Progenitor cell of endocrine pancreas (in vitro differentiated cells): ENCODE measurements at regions not wholly inside any gene's neighbourhood (a gene's known extent, or its start where the extent isn't known, plus 50 kb on each side); places are given as distances from the start of the nearest gene placed in this dataset.
A peak's percentile ranks its signal among the peaks of the same experiment; 100 is the strongest.

ENCODE experiments used
- DNase-seq: peaks from one replicate; pipeline ENCODE4 v3.0.0; 2021; ENCODE audit warnings: low spot score; ENCODE audit not compliant: unreplicated experiment
- H3K27ac Mint-ChIP-seq: 2 replicates; pipeline ENCODE4 v1.8.0; 2021; ENCODE audit warnings: mild to moderate bottlenecking, moderate library complexity, mixed read lengths
- H3K27me3 Mint-ChIP-seq: 2 replicates; pipeline ENCODE4 v1.8.0; 2021; ENCODE audit warnings: mixed read lengths
- H3K36me3 Mint-ChIP-seq: 2 replicates; pipeline ENCODE4 v1.8.0; 2022; ENCODE audit warnings: mixed read lengths; ENCODE audit not compliant: insufficient read depth
- H3K4me1 Mint-ChIP-seq: 2 replicates; pipeline ENCODE4 v1.8.0; 2021; ENCODE audit warnings: low read depth, mixed read lengths
- H3K4me3 Mint-ChIP-seq: 2 replicates; pipeline ENCODE4 v1.8.0; 2021; ENCODE audit warnings: low read depth, mild to moderate bottlenecking, moderate library complexity, mixed read lengths
- H3K9me3 Mint-ChIP-seq: 2 replicates; pipeline ENCODE4 v1.8.0; 2021; ENCODE audit warnings: low read depth, mixed read lengths
- TF ChIP-seq, protein P1 (sequence below): fragments of 200-600 bp; sonication (generic); IDR thresholded peaks from one replicate; pipeline ENCODE4 v1.5.0; 2021; ENCODE audit warnings: antibody characterized with exemption, mild to moderate bottlenecking; ENCODE audit not compliant: unreplicated experiment

DNA sequence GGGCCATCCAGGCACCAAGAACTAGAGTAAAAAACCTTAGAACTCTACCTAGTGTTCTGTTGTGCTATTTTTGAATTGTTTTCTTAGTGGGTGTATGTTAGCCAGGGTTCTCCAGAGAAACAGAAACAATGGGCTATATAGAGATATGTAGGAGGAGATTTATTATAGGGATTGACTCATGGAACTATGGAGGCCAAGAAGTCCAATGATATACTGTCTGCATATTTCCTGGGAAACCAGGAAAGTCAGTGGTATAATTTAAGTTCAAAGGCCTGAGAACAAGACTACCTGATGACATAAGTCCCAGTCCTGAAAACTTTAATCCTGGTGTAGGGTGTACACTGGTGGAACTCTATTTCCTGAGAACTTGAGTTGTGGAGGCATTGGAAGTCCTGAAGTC, 108.7 kb upstream of the ACVR1 start:
- Mint-ChIP-seq H3K9me3 (peaks cover 8% of the 10 kb centered on the region), H3K4me3 (no peak overlapping the region), H3K4me1 (peaks cover 1% of the 10 kb centered on the region), H3K27me3 (peaks cover 3% of the 10 kb centered on the region), H3K36me3 (peaks cover 3% of the 10 kb centered on the region), H3K27ac (no peak overlapping the region)
- TF ChIP-seq, protein P1, sequence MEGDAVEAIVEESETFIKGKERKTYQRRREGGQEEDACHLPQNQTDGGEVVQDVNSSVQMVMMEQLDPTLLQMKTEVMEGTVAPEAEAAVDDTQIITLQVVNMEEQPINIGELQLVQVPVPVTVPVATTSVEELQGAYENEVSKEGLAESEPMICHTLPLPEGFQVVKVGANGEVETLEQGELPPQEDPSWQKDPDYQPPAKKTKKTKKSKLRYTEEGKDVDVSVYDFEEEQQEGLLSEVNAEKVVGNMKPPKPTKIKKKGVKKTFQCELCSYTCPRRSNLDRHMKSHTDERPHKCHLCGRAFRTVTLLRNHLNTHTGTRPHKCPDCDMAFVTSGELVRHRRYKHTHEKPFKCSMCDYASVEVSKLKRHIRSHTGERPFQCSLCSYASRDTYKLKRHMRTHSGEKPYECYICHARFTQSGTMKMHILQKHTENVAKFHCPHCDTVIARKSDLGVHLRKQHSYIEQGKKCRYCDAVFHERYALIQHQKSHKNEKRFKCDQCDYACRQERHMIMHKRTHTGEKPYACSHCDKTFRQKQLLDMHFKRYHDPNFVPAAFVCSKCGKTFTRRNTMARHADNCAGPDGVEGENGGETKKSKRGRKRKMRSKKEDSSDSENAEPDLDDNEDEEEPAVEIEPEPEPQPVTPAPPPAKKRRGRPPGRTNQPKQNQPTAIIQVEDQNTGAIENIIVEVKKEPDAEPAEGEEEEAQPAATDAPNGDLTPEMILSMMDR, result no peak
- no peak for DNase-seq

DNA sequence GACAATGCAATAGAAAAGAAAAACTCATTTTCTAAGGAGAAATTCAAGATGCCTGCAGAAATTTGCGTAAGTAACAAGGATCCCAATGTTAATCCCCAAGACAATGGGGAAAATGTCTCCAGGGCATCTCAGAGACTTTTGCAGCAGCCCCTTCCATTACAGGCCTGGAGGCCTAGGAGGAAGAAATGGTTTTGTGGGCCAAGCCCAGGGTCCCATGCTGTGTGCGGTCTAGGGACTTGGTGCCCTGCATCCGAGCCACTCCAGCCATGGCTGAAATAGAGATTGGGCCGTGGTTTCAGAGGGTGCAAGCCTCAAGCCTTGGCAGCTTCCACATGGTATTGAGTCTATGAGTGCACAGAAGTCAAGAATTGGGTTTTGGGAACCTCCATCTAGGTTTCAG, 103.9 kb upstream of the ACVR1 start:
- peaks cover 27% of the 10 kb centered on the region for H3K9me3 Mint-ChIP-seq
- H3K4me1 Mint-ChIP-seq, result peaks cover 1% of the 10 kb centered on the region
- peaks cover 3% of the 10 kb centered on the region for H3K36me3 Mint-ChIP-seq
- no peaks in the 10 kb centered on the region for H3K27me3 Mint-ChIP-seq
- no peak overlapping the region for H3K4me3 Mint-ChIP-seq
- TF ChIP-seq, protein P1, result no peak
- no peak for DNase-seq
- H3K27ac Mint-ChIP-seq, result no peak overlapping the region

DNA sequence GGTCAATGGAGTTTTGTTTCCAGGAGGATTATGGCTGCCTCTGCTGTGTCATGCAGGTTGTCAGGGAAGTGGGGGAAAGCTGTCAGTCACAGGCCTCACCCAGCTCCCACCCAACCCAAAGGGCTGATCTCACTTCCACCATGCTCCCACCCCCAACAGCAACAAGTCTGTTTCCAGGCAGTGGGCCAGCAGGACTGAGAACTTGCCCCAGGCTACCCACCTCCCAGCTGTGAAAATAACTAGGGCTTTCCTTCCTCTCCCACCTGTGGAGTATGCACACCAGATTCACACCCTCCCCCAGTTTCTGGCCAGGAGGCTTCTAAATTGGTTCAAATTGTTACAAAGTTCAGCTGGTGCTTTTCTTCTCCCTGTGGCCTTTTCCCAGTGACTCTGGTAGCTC, 95.6 kb upstream of the ACVR1 start:
- Mint-ChIP-seq H3K4me1 (no peaks in the 10 kb centered on the region), H3K36me3 (no peaks in the 10 kb centered on the region), H3K27ac (peak overlapping the region; percentile 79), H3K4me3 (no peak overlapping the region), H3K27me3 (no peaks in the 10 kb centered on the region), H3K9me3 (peaks cover 19% of the 10 kb centered on the region)
- DNase-seq, result no peak
- TF ChIP-seq, protein P1, result no peak

DNA sequence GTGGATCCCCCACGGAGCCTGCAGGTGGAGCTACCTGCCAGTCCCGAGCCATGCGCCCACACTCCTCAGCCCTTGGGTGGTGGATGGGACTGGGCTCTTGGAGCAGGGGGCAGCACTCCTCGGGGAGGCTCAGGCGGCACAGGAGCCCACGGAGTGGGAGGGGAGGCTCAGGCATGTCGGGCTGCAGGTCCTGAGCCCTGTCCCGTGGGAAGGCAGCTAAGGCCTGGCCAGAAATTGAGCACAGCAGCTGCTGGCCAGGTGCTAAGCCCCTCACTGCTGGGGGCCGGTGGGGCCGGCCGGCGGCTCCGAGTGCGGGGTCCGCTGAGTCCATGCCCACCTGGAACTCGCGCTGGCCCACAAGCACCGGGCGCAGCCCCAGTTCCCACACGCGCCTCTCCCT, 91.7 kb upstream of the ACVR1 start:
- H3K27me3 Mint-ChIP-seq, result no peaks in the 10 kb centered on the region
- no peak for DNase-seq
- H3K27ac Mint-ChIP-seq, result no peak overlapping the region
- no peak overlapping the region for H3K4me3 Mint-ChIP-seq
- no peaks in the 10 kb centered on the region for H3K36me3 Mint-ChIP-seq
- H3K4me1 Mint-ChIP-seq, result no peaks in the 10 kb centered on the region
- peaks cover 24% of the 10 kb centered on the region for H3K9me3 Mint-ChIP-seq
- TF ChIP-seq, protein P1, result no peak

DNA sequence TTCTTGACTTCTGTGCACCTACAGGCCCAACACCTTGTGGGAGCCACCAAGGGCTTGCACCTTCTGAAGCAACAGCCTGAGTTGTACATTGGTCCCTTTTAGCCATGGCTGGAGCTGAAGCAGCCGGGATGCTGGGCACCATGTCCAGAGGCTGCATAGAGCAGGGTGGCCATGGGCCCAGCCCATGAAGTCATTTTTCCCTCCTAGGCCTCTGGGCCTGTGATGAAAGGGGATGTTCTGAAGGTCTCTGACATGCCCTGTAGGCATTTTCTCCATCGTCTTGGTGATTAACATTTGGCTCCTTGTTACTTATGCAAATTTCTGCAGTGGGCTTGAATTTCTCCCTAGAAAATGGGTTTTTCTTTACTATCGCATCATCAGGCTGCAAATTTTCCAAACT, 83.1 kb upstream of the ACVR1 start:
- Mint-ChIP-seq H3K9me3 (peaks cover 27% of the 10 kb centered on the region), H3K36me3 (no peaks in the 10 kb centered on the region), H3K27ac (no peak overlapping the region), H3K4me3 (no peak overlapping the region), H3K27me3 (no peaks in the 10 kb centered on the region), H3K4me1 (no peaks in the 10 kb centered on the region)
- no peak for DNase-seq
- TF ChIP-seq, protein P1, result no peak
